HG03354 (cell line): ENCODE measurements at regions not wholly inside any gene's neighbourhood (a gene's known extent, or its start where the extent isn't known, plus 50 kb on each side); places are given as distances from the start of the nearest gene placed in this dataset.
A peak's percentile ranks its signal among the peaks of the same experiment; 100 is the strongest.

Experiments
- ATAC-seq: cut with Tn5 transposase; IDR thresholded peaks from one replicate; pipeline ENCODE4 v1.9.1; 2021; ENCODE audit warnings: mild to moderate bottlenecking; ENCODE audit not compliant: unreplicated experiment, poor library complexity, severe bottlenecking

DNA sequence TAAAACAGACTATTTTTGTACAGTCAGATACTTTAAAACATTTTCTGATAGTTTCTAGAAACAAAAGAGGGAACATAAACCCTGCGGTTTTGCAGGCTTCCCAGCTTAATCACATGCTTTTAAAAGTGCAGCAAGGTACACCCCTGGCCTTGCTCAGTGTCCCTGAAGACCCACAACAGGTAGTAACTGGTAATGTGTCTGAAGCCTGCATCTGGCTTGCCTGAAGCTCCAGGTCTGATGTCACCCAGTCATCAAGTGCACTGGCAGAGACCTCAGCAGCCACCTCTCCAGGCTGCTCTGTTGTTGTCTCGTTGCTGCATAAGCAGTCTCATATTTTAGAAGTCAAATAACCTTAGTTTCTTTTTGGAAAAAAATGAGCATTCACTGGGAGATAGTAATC, 376.1 kb upstream of the MTPN start:
- peak; percentile 57 for ATAC-seq

DNA sequence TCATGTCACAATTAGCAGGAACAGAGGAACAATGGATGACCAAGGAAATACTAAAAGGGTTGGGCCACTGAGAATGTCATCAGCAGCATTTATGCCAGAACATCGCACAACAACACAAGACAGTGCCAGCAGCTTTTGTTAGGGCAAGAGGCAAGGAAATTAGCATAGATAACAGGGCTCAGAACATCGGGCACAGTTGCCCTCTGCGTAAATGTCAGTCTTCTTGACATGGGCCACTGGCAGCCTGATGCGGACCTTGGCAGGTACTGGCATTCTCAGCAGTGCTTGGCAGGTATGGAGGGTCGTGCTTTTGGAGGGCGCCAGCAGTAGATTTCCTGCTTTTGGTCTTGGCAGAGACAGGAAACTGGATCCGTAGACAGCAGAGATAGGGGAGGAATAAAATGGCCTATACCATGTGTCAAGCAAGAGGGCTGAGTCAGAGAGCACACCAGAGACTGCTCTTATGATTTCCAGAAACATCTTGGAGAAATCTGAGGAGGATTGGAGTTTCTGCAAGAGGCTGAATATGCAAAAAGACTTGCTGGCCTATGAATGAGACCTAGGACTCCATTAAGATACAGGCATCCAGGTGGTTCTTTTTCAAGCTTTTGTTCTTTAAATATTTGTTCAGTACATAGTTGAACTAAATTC, 371.5 kb upstream of the MTPN start:
- ATAC-seq, result no peak

DNA sequence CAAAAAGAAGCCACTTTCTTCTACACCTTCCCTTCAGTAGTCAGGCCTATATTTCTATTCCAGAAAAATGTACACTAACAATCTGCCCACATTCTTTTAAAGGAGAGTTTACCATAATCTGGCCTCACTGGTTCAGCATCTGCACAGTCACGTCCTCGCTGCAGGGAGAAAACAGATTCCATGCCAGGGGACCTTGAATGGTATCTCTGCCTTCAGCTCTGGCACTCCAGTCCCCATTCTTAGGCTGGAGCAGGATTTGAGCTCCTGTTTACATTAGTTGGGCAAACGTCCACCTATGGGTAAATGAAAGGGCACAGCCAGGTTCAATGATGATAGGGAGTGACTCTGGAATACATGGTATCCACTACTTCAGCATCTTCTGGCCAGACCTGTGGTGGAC, 371.0 kb upstream of the MTPN start:
- no peak for ATAC-seq

DNA sequence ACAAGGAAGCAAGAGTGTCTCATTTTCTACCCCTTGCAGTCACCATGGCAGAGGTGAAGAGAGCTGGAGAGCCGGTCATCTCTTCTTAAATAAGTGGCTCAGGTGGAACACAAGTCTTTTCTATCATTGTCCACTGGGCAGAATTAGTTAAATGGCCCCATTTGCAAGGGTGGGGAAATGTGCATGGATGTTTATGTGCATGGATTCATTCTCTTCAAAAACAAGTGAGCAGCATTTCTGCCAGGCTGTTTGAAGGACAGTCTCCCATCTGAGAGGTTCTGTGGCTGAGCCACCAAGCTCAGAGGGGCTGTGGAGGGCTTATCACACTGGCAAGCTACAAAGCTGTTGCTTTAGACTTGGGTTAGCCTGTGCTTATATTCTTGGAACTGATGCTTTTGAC, 370.3 kb upstream of the MTPN start:
- ATAC-seq, result no peak

DNA sequence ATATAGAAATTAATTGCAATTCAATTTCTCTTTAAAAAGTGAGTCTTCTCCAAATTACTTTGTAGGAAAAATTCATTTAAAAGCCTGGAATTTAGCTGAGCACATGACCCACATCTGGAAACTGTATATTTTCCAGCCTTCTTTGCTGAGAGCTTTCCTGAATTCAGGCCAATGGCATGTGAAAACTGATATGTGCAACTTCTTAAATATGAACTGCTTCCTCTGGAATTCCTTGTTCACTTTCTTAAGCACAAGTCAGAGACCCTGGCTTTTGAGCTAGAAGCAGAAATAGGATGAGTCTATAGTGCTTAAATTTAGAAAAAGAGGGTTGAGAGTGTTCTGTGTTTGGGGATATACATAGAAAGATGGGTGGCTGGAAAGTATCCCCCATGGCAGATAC, 365.1 kb upstream of the MTPN start:
- ATAC-seq, result no peak

DNA sequence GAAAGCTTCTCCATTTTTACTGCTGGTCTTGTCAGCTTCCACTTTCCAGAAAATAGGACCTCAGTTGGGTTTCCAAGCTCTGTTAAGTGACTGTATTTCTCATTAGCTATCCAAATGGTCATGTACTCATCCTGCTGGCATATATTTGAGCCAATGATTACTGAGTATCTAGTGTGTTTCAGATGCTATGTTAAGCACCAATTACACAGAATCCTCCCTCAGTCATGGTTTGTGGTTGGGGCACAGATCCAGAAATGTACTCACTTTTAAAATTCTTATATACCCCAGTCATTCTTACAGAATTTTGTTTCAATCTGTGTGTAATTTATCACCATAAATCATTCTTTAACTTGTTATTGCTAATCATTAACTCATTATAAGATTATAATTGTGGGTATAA, 362.3 kb upstream of the MTPN start:
- peak; percentile 49 for ATAC-seq

DNA sequence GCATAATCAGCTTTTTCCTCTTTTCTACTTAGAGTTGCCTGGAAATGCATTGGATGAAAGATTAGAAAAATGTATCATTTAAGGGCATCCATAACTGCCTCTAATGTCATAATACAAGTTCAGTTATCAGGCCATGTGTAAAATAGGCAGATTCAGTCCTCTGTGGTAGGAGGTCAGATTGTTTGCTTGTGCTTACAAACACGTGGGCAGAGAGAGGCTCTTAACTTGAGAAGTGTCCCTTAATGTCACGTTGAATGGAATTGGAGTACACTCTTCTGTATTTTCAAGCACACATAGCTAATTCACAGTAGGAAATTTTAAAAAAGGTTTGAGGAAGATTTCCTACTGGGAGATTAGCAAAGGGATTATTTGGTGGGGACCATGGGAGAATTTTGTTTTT, 359.8 kb upstream of the MTPN start:
- no peak for ATAC-seq

DNA sequence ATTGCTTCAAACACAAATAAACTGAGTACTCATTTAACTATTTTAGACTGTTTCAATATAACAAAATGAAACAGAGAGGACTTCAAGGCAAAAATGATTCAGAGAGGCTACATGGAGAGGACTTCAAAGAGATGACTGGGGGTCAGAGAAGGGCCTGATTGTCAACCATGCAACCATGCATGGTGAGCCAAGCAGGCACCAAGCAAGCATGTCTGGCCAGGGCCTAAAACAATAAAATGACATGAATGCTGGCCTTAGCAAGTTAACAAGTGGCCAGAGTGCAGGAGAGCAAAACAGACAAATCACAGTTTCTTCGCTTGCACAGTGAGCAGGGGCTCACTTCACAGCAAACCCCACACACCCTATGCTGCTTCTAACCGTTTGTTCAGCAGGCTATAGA, 356.5 kb upstream of the MTPN start:
- ATAC-seq, result no peak

DNA sequence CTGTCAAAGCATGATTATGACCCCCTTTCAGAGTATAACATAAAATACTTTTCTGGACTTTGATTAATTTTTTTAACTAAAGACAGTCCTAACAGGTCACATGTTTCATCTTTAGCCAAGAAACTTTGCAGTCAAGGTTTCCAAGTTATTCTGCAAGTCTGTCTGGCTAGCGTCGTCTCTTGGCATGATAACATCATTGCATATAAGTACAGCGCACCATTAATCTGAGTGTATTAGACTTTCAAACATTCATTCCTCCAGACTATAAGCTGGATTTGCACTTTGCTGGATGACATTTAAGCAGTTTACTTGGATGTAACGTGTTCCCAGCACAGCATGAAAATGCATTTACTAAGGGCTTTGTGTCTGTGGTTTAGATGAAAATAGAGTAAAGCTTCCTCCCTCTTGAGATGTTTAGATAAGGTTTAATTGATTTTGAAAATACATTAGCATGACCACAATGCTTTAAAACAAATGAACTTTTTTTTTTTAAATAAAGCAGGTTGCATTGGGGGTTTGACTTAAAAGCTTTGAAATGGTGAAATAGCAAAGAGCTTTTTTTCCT, 349.0 kb upstream of the MTPN start:
- ATAC-seq, result no peak

DNA sequence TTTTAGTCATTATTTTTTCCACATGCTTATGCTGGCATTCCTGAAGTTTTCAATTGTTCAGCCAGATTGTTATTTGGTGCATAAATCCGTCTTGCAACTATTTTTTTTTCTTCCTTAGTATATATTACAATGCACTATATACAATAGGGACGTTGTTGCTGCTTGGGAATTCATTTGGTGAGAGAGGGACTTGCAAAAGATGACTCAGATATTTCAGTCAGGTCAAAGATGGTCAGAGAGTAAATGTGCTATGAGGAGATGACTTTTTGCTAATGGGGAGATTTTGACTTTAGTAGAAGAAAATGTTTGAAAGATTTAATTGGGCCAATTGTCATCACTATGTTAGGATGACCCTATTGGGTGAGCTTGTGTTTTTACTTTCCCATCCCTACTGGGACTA, 348.4 kb upstream of the MTPN start:
- ATAC-seq, result no peak

DNA sequence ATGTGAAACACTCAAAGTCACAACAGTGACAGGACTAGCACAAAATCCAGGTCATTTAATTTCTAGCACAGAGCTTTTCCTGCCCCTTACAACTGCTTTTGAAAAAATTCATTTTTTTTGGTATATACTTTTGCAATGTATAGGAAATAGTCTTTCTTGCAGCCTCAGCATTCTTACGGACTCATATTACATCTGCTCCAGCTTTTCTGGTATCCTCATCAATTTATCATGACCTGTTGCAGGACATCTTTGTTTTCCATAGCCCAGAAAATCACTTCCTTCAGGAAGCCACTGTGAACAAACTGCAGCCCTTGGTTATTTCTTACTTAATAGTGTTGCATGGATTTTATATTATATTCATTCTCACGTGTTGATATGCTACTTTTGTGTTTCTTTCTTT, 347.9 kb upstream of the MTPN start:
- ATAC-seq, result no peak

DNA sequence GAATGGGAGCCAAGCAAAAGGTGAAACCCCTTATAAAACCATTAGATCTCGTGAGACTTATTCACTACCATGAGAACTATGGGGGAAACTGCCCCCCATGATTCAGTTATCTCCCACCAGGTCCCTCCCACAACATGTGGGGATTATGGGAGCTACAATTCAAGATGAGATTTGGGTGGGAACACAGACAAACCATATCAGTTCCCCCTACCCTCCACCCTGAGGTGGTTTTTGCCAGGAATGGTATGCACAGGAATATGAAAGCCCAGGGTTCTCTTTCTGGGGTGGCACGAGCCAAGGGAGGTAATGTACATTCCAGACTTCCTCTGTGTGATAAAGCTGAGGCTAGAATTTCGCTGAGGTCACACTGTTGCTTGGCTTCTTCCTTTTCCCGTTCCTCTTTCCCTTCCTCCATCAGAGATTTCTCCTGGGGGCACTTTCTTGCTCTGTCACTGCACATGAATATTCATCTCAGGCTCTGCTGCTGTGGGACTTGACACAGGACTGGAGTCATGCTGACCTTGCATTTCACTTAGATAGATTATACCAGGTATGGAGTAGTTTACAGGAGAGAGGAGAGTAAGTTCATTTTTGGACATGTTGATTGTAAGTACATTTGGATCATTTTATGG, 347.0 kb upstream of the MTPN start:
- no peak for ATAC-seq

DNA sequence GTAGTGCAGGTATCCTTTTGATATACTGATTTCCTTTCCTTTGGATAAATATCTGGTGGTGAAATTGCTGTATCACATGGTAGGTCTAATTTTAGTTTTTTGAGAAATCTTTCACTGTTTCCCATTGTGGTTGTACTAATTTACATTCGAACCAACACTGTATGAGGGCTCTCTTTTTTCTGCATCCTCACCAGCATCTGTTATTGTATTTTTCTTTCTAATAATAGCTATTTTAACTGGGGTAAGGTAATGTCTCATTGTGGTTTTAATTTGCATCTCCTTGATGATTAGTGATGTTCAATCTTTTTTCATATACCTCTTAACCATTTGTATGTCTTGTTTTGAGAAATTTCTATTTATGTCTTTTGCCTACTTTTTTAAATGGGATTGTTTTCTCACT, 335.4 kb upstream of the MTPN start:
- ATAC-seq, result peak; percentile 96

DNA sequence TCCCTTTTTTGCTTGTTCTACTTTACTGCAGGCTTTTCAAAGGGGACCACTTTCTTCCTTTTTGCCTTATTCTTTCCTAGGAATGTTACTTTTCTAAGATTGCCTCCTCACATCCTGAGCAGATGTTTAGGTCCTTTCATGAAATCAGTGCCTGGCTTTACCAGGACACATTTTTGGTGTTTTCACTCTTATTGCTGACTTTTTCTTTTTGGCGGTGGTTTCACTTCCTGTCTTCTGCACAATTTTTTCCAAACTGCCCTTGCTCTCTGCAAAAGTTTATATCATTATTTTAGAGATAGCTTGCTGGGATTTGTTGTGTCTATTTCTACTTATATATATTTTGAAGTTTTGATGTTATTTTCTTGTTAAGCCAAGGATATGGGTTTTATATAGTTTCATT, 332.2 kb upstream of the MTPN start:
- no peak for ATAC-seq

DNA sequence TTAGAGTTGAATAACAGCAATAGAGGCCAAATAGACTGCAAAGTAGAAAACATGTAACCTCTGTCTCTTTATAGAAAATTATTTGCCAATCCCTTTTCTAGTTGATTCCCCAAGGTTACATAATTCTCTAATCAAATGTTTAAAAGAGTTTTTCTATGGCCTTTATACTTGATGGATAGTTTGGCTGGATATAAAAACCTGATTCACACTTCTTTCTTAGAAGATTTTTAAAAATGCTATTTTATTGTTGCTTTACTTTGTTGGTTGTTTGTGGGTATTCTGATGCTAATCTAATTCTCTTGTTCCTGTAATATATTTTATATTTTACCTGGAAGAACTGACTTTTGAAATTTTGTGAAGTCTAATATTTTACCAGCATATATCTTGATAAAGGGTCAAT, 331.1 kb upstream of the MTPN start:
- ATAC-seq, result no peak

DNA sequence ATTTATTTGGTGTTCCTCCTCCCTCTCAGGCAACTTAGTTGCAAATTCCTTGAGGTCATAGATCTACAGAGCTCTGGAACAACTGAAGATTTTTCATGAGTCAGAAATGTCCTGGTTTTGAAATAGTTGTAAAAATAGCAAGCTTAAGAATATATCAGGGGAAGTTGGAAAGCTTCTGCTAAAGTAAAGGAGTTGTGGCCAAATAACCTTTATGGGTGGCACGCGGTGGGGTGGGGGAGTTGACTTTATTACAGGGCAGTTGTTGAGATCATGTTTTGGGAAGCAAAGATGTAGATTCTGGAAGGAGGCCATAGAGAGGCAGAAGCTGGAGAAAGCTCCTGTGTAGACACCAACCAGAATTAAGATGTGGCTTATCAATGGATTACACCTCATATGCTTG, 326.0 kb upstream of the MTPN start:
- no peak for ATAC-seq

DNA sequence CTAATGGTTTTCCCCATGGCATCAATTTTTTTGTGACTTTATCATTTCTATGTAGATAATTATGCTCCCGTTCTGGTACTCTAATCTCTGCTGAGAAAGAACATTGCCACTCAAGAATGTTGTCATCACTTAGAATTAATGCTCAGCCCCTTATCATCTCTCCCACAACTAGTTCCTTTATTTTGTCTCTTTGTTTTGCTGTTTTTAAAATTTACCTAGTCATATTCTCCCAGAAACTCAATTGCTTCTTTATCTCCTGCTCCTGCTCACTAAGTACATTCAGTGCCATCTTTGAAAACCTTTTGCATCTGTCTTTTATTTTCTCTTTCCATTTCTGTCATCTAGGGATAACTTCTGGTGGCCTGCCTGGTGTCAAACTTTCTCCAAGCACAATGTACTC, 324.9 kb upstream of the MTPN start:
- no peak for ATAC-seq

DNA sequence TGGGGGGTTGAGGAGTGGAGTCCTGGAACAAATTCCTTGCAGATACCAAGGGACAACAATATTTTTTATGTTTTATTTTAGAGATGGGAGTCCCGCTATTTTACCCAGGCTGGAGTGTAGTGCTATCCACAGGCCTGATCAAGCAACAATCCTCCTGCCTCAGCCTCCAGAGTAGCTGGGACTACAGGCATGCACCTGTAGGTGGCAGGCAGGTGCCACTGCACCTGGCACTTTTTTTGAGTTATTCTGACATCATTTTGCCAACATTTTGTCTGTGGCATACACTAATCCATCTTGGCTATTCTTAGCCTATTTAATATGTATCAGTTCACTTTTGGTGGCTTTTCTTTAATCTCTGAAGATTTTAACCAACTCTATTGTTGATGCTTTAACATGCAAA, 317.8 kb upstream of the MTPN start:
- peak; percentile 24 for ATAC-seq

DNA sequence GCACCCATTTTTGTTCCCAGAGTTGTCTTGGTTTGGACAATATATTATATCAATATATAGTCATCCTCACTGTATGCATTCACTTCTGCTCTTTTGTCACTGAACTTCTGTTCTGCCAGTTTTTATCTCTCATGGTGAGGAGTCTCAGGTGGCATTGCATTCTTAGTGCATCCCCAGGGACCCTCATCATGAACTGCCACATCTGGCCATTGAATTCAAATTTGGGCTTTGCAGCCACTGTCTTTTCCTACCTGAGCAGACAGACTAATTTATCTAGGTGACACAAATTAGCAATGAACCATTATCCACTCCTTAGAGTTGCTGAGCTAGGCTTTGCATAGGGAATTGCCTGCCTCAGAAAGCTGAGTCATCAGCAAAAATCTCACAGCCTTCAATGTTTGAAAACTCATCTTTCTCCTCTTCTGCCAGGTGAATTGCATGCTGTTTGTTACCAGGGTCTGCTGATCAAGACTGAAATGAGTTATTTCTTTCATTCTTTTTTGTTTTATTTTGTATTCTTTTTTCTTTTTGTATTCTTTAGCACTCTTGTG, 316.8 kb upstream of the MTPN start:
- ATAC-seq, result peak; percentile 22

DNA sequence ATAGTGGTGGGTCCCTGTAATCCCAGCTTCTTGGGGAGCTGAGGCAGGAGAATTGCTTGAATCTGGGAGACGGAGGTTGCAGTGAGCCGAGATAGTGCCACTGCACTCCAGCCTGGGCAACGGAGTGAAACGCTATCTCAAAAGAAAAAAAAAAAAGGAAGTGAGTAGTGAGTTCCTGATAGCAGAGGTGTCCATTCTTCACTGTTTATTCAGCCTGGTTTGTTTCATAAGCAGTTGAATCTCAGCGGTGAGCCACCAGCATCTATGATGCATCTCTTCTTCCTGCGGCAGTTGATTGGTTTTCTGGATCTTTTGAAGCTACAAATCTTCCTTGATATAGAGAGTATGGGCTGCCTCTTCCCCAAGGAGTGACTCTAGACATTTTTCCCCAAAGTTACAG, 316.1 kb upstream of the MTPN start:
- peak; percentile 94 for ATAC-seq

DNA sequence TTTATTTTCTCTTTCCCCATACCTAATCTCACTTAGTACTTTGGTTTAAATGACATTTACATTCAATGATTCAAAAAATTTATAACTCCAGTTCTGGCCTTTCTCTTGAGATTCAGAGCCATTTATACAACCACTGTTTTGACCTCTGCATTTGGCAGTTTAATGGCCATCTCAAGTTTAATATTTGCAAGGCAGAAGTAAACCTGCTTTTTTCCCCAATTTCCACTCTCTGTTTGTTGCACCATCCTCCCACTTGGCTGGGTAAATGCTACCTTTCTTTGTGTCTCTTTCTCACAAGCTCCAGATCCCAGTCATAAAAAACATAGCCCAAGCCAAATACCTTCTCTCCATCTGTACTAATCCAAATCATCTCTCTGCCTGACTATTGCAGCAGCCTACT, 315.2 kb upstream of the MTPN start:
- no peak for ATAC-seq
